Suprapubic skin (tissue), 3 donors: ENCODE measurements at regions not wholly inside any gene's neighbourhood (a gene's known extent, or its start where the extent isn't known, plus 50 kb on each side); places are given as distances from the start of the nearest gene placed in this dataset.

Experiments used
- CTCF ChIP-seq, 2 donors: fragments of 200-600 bp in 1 of 2; fragments of 450-650 bp in 1 of 2; sonication (generic) in 1 of 2; IDR thresholded peaks; one replicate each; pipeline ENCODE4 v1.5.1; 2016 to 2019; ENCODE audit warnings: antibody characterized with exemption in 2 of 2, mild to moderate bottlenecking in 1 of 2, moderate library complexity in 1 of 2
- EP300 ChIP-seq: sonication (generic); formaldehyde crosslinking; IDR thresholded peaks from one replicate; pipeline ENCODE4 v1.6.1; 2017; ENCODE audit warnings: antibody characterized with exemption

GRCh38 chr3:116939550-116939949 is 230.0 kb downstream of the TUSC7 start:
- TF ChIP-seq CTCF (IDR thresholded peaks at IDR 0.05) (no peak), EP300 (no peak)
